ENCODE measurements at regions not wholly inside any gene's neighbourhood (a gene's known extent, or its start where the extent isn't known, plus 50 kb on each side); places are given as distances from the start of the nearest gene placed in this dataset.

- Histone ChIP-seq H2AFZ (ENCODE audit: low read depth, low read length) (no peak overlapping the region), H3K27me3 (ENCODE audit: insufficient read depth, low read length) (no peaks in the 10 kb centered on the region), H3K4me3 (ENCODE audit: low read length) (no peak overlapping the region), H3K9me3 (ENCODE audit: low read length) (no peaks in the 10 kb centered on the region), H3K36me3 (ENCODE audit: insufficient read depth, low read length) (no peaks in the 10 kb centered on the region), H3K4me1 (ENCODE audit: insufficient read depth, low read length) (no peaks in the 10 kb centered on the region)
These were observed 2209.7 kb downstream of the LRRC4C start for GRCh38 chr11:39249566-39250365.

DNA sequence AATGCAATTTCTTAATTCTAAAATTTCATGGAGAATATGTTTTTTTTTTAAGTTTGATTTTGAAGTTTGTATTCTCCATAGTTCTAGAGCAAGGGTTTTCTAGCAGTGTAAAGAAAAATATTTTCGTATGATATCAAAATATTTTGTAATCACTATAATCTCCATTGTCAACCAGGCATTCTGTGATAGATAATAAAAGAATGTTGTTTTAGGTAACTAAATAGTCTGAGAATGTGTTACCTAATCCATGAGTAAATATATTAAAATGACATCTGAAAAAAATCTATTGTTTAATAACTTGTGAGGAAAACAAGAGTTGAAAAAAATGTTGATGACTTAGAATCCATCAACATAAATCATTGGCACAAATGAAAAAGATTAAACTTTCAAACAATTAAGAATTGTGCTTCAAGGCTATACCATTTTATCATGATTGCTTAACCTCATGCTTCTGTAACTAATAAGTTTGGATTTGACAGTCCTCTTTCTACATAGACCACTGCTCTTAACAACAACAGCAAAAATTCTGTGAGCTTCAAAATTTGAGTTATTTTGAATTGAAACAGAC is 2211.8 kb downstream of the LRRC4C start:
- Histone ChIP-seq H3K36me3 (ENCODE audit: insufficient read depth, low read length) (no peaks in the 10 kb centered on the region), H3K4me1 (ENCODE audit: insufficient read depth, low read length) (no peaks in the 10 kb centered on the region), H2AFZ (ENCODE audit: low read depth, low read length) (no peak overlapping the region), H3K4me3 (ENCODE audit: low read length) (no peak overlapping the region), H3K27me3 (ENCODE audit: insufficient read depth, low read length) (no peaks in the 10 kb centered on the region), H3K9me3 (ENCODE audit: low read length) (no peaks in the 10 kb centered on the region)

DNA sequence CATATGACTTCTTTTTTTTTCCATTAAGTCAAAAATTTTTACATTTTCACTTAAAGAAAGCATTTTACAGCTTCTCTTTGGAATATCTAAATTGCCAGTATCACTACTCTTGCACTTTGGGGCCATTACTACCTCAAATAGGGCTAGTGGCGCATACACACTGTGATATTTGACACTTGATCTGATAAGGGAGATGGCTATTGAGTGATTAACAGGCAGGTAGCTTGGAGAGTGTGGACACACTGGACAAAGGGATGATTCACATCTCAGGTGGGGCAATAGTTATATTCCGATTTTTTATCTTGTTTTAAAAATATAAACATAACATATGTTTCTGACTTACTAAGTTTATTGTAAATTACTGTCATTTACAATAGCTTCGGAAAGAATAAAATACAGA is 2219.9 kb downstream of the LRRC4C start:
- Histone ChIP-seq H2AFZ (ENCODE audit: low read depth, low read length) (no peak overlapping the region), H3K4me1 (ENCODE audit: insufficient read depth, low read length) (no peaks in the 10 kb centered on the region), H3K27me3 (ENCODE audit: insufficient read depth, low read length) (no peaks in the 10 kb centered on the region), H3K9me3 (ENCODE audit: low read length) (no peaks in the 10 kb centered on the region), H3K36me3 (ENCODE audit: insufficient read depth, low read length) (no peaks in the 10 kb centered on the region), H3K4me3 (ENCODE audit: low read length) (no peak overlapping the region)

DNA sequence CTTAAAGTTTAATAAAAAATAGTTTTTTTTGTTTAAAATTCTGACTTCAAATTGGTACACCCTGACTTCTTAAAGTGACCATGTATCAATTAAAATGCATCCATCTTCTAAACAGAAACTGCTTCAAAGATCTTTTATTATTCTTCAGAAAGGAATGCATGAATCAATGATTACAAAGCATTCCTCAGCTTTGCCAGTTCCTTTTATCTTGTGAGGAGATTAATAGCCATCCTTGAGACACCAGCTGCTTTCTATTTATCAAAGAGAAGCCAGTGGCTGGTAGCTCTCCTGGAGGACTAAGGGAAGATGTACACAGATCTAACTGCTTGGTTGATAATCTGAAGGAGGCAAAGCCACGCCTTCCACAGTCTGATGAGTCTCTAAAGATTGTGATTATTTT is 2222.5 kb downstream of the LRRC4C start:
- Histone ChIP-seq H3K9me3 (ENCODE audit: low read length) (no peaks in the 10 kb centered on the region), H3K27me3 (ENCODE audit: insufficient read depth, low read length) (no peaks in the 10 kb centered on the region), H3K4me3 (ENCODE audit: low read length) (no peak overlapping the region), H3K36me3 (ENCODE audit: insufficient read depth, low read length) (no peaks in the 10 kb centered on the region), H2AFZ (ENCODE audit: low read depth, low read length) (no peak overlapping the region), H3K4me1 (ENCODE audit: insufficient read depth, low read length) (no peaks in the 10 kb centered on the region)

DNA sequence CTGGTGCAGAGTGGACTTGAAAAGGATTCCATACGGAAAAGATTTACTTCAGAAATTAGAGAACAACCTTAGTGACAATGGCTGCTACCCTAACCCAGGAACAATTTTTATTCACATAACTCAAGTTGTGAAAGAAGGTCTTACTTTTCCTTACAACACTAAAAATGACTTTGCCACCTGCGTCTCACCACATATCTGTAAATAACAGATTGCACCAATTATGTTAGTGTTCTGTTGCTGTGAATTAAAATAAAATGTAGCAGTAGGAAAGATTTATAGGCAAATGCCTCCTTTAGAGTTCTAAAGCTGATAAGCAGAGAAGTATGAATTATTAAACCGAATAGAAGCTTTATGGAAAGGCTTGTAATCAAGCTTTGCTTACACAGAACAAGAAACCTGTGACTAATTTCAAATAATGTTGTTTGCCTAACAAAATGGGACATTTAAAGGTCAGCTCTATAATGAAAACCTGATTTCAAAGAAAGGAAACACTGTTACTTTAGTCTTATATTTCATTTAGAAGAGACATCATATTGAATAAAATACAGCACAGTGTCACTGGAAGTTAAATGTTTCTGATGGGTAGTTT is 2237.8 kb downstream of the LRRC4C start:
- H3K36me3 ChIP-seq (ENCODE audit: insufficient read depth, low read length), result no peaks in the 10 kb centered on the region
- no peaks in the 10 kb centered on the region for H3K9me3 ChIP-seq (ENCODE audit: low read length)
- no peak overlapping the region for H2AFZ ChIP-seq (ENCODE audit: low read depth, low read length)
- no peaks in the 10 kb centered on the region for H3K27me3 ChIP-seq (ENCODE audit: insufficient read depth, low read length)
- H3K4me3 ChIP-seq (ENCODE audit: low read length), result no peak overlapping the region
- H3K4me1 ChIP-seq (ENCODE audit: insufficient read depth, low read length), result no peaks in the 10 kb centered on the region

DNA sequence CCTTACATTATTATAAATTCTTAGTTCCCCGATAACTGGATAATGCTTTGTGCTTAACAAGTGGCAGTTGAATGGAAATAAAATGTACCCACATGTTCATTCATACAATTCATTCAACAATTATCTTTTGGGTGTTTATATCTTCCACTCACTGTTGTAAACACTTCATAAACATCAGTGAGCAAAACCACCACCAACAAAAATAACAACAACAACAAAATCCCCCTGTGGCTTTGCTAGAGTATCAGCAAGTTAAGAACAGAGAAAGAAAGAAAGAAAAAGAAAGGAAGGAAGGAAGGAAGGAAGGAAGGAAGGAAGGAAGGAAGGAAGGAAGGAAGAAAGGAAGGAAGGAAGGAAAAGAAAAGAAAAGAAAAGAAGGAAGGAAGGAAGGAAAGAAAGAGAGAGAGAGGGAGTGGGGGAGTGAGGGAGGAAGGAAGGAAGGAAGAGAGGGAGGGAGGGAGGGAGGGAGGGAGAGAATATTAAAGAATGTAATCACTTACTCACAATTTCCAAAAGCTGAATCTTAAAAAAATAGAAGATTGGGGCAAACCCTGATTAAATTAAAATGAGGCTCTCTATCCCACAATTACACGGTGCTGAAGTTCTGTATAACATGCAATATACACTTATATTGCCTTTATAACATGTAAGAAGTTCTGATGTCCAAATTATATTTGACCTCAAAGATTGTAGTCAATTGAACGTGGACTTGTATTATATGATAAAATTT is 2238.8 kb downstream of the LRRC4C start:
- no peaks in the 10 kb centered on the region for H3K4me1 ChIP-seq (ENCODE audit: insufficient read depth, low read length)

GRCh38 chr11:39220069-39220468 is 2239.4 kb downstream of the LRRC4C start:
- no peaks in the 10 kb centered on the region for H3K4me1 ChIP-seq (ENCODE audit: insufficient read depth, low read length)
- no peaks in the 10 kb centered on the region for H3K9me3 ChIP-seq (ENCODE audit: low read length)
- H3K27me3 ChIP-seq (ENCODE audit: insufficient read depth, low read length), result no peaks in the 10 kb centered on the region
- H2AFZ ChIP-seq (ENCODE audit: low read depth, low read length), result no peak overlapping the region
- no peak overlapping the region for H3K4me3 ChIP-seq (ENCODE audit: low read length)
- H3K36me3 ChIP-seq (ENCODE audit: insufficient read depth, low read length), result no peaks in the 10 kb centered on the region

More for the DNA sequence above, 2238.8 kb downstream of the LRRC4C start:
- Histone ChIP-seq H3K4me3 (ENCODE audit: low read length) (no peak overlapping the region), H3K9me3 (ENCODE audit: low read length) (no peaks in the 10 kb centered on the region), H3K36me3 (ENCODE audit: insufficient read depth, low read length) (no peaks in the 10 kb centered on the region), H3K27me3 (ENCODE audit: insufficient read depth, low read length) (no peaks in the 10 kb centered on the region), H2AFZ (ENCODE audit: low read depth, low read length) (no peak overlapping the region)

- Histone ChIP-seq H3K4me1 (ENCODE audit: insufficient read depth, low read length) (no peaks in the 10 kb centered on the region), H3K9me3 (ENCODE audit: low read length) (no peaks in the 10 kb centered on the region), H3K36me3 (ENCODE audit: insufficient read depth, low read length) (no peaks in the 10 kb centered on the region), H3K27me3 (ENCODE audit: insufficient read depth, low read length) (no peaks in the 10 kb centered on the region), H3K4me3 (ENCODE audit: low read length) (no peak overlapping the region), H2AFZ (ENCODE audit: low read depth, low read length) (no peak overlapping the region)
These were observed 2249.5 kb downstream of the LRRC4C start for GRCh38 chr11:39209981-39210380.

GRCh38 chr11:39205236-39205995 is 2254.0 kb downstream of the LRRC4C start:
- Histone ChIP-seq H2AFZ (ENCODE audit: low read depth, low read length) (no peak overlapping the region), H3K27me3 (ENCODE audit: insufficient read depth, low read length) (no peaks in the 10 kb centered on the region), H3K4me3 (ENCODE audit: low read length) (no peak overlapping the region), H3K4me1 (ENCODE audit: insufficient read depth, low read length) (no peaks in the 10 kb centered on the region), H3K36me3 (ENCODE audit: insufficient read depth, low read length) (no peaks in the 10 kb centered on the region), H3K9me3 (ENCODE audit: low read length) (no peaks in the 10 kb centered on the region)

DNA sequence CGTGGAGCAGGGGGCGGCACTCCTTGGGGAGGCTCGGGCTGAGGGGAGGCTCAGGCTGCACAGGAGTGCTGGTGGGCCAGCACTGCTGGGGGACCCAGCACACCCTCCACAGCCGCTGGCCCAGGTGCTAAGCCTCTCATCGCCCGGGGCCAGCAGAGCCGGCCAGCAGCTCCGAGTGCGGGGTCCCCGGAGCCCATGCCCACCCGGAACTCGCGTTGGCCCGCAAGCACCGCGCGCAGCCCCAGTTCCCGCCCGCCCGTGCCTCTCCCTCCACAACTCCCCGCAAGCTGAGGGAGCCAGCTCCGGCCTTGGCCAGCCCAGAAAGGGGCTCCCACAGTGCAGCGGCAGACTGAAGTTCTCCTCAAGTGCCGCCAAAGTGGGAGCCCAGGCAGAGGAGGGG is 2266.8 kb downstream of the LRRC4C start:
- Histone ChIP-seq H3K27me3 (ENCODE audit: insufficient read depth, low read length) (no peaks in the 10 kb centered on the region), H2AFZ (ENCODE audit: low read depth, low read length) (no peak overlapping the region), H3K4me3 (ENCODE audit: low read length) (no peak overlapping the region), H3K36me3 (ENCODE audit: insufficient read depth, low read length) (no peaks in the 10 kb centered on the region), H3K9me3 (ENCODE audit: low read length) (no peaks in the 10 kb centered on the region), H3K4me1 (ENCODE audit: insufficient read depth, low read length) (no peaks in the 10 kb centered on the region)

DNA sequence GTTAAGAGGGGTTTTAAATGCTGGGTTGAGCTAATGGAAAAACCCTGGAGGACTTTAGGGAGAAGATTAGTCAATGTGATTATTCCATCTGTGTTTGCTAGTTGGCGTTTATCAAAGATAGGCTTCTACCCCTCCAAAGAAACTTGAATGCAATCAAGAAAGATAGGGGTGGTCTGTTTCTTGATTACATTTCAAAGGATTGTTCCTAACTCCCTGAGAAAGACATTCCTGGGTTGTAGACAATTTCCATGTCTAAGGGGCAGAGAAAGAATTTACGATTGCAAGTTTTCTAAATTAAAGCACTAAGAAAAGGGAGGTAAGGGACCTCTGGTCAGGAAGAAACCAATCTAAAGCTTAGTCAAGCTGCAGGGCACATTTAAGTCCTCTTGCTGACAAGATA is 2268.7 kb downstream of the LRRC4C start:
- no peaks in the 10 kb centered on the region for H3K9me3 ChIP-seq (ENCODE audit: low read length)
- no peaks in the 10 kb centered on the region for H3K27me3 ChIP-seq (ENCODE audit: insufficient read depth, low read length)
- H3K36me3 ChIP-seq (ENCODE audit: insufficient read depth, low read length), result no peaks in the 10 kb centered on the region
- H2AFZ ChIP-seq (ENCODE audit: low read depth, low read length), result no peak overlapping the region
- H3K4me3 ChIP-seq (ENCODE audit: low read length), result no peak overlapping the region
- no peaks in the 10 kb centered on the region for H3K4me1 ChIP-seq (ENCODE audit: insufficient read depth, low read length)

- H3K4me3 ChIP-seq (ENCODE audit: low read length), result no peak overlapping the region
- H3K4me1 ChIP-seq (ENCODE audit: insufficient read depth, low read length), result no peaks in the 10 kb centered on the region
- no peak overlapping the region for H2AFZ ChIP-seq (ENCODE audit: low read depth, low read length)
These were observed 2281.8 kb downstream of the LRRC4C start for GRCh38 chr11:39177678-39178077.

More at GRCh38 chr11:39177678-39178077, 2281.8 kb downstream of the LRRC4C start:
- Histone ChIP-seq H3K27me3 (ENCODE audit: insufficient read depth, low read length) (no peaks in the 10 kb centered on the region), H3K36me3 (ENCODE audit: insufficient read depth, low read length) (no peaks in the 10 kb centered on the region), H3K9me3 (ENCODE audit: low read length) (no peaks in the 10 kb centered on the region)
